H1 (cell line): ENCODE measurements at regions not wholly inside any gene's neighbourhood (a gene's known extent, or its start where the extent isn't known, plus 50 kb on each side); places are given as distances from the start of the nearest gene placed in this dataset.

Experiments
- EZH2 ChIP-seq: fragments of 200-600 bp; sonication (generic); IDR thresholded peaks from 2 replicates; pipeline ENCODE4 v1.7.1; 2012; ENCODE audit warnings: low read depth, mild to moderate bottlenecking, moderate library complexity, low read length, inconsistent platforms; ENCODE audit not compliant: severe bottlenecking
- PHF8 ChIP-seq: fragments of 200-600 bp; sonication (generic); conservative IDR thresholded peaks from 2 replicates; pipeline ENCODE4 v1.7.1; 2012; ENCODE audit warnings: low read depth, mild to moderate bottlenecking, inconsistent platforms, low read length, moderate library complexity
- TF ChIP-seq, protein P1 (sequence below), 3 experiments: IDR thresholded peaks; 1 replicate in 2 of 3; 2 replicates in 1 of 3; pipeline versions ENCODE4 v1.5.1 to v1.6.1; 2011; ENCODE audit warnings: low read length in 3 of 3, mild to moderate bottlenecking in 3 of 3, inconsistent platforms in 2 of 3, low read depth in 1 of 3, moderate library complexity in 1 of 3; ENCODE audit not compliant: insufficient read depth in 1 of 3; ENCODE audit errors: control extremely low read depth in 1 of 3

DNA sequence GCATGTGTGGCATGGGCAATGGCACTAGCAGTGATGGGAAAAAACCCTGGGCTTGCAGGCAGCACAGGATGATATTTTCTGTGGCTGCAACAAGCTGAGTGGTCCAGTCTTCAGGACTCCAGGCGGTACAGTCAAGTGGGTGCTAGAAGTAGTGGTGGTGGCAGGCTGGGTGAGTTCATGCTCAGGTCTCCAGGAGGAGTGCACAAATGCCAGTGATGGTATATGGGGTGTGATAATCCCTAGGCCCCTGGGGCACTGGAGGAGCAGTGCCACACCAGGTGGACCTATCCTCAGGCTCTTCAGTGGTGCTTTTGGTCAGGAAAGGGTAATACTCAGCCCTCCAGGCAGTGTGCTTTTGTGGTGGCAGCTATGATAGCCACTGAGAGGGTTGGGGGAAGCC lies 496.4 kb downstream of the PRR16 start:
- TF ChIP-seq, protein P1, sequence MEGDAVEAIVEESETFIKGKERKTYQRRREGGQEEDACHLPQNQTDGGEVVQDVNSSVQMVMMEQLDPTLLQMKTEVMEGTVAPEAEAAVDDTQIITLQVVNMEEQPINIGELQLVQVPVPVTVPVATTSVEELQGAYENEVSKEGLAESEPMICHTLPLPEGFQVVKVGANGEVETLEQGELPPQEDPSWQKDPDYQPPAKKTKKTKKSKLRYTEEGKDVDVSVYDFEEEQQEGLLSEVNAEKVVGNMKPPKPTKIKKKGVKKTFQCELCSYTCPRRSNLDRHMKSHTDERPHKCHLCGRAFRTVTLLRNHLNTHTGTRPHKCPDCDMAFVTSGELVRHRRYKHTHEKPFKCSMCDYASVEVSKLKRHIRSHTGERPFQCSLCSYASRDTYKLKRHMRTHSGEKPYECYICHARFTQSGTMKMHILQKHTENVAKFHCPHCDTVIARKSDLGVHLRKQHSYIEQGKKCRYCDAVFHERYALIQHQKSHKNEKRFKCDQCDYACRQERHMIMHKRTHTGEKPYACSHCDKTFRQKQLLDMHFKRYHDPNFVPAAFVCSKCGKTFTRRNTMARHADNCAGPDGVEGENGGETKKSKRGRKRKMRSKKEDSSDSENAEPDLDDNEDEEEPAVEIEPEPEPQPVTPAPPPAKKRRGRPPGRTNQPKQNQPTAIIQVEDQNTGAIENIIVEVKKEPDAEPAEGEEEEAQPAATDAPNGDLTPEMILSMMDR (IDR thresholded peaks at IDR 0.05; ENCODE audit: control extremely low read depth in 1 of 3, insufficient read depth in 1 of 3, low read depth in 1 of 3, low read length in 3 of 3) = no peak
- TF ChIP-seq EZH2 = no peak
- no peak for TF ChIP-seq PHF8
